ENCODE measurements at regions not wholly inside any gene's neighbourhood (a gene's known extent, or its start where the extent isn't known, plus 50 kb on each side); places are given as distances from the start of the nearest gene placed in this dataset.

DNA sequence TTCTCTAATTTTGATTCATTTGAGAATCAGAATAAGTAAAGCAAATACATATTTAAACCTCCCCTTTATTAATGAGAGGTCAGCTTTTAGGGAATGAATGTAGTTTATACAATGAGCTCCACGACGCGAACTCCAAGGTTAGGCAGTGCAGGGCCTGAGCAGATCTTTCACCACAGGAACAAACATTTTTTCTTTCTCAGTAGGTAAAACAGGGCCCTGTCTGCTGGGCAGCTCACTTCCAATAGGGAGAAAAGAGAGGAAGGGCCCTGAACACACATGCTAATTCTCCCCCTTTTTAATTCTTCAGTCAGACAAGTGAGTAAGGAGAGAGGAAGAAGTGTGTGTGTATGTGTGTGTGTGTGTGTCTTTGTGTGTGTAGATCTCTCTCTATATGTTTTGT lies 682.4 kb upstream of the TMEFF2 start:
- Histone ChIP-seq H3K9me3 (ENCODE audit: insufficient read depth, low read depth, low read length) (no peaks in the 10 kb centered on the region), H3K4me1 (ENCODE audit: insufficient read depth, low read length, poor library complexity, severe bottlenecking) (no peaks in the 10 kb centered on the region), H3F3A (ENCODE audit: low read depth) (no peaks in the 10 kb centered on the region), H3K4me2 (ENCODE audit: low read depth, low read length, poor library complexity, severe bottlenecking) (no peak overlapping the region), H3K4me3 (ENCODE audit: low read length, poor library complexity, severe bottlenecking) (no peak overlapping the region), H2AFZ (ENCODE audit: low read length) (no peak overlapping the region), H4K20me1 (ENCODE audit: insufficient read depth, low read length, poor library complexity, severe bottlenecking) (no peaks in the 10 kb centered on the region), H3K79me2 (ENCODE audit: insufficient read depth, low read length) (no peaks in the 10 kb centered on the region), H3K9ac (ENCODE audit: low read depth, low read length, poor library complexity, severe bottlenecking) (no peak overlapping the region), H3K9me2 (replicated peaks; ENCODE audit: low read depth, low read length) (no peaks in the 10 kb centered on the region), H3K36me3 (ENCODE audit: insufficient read depth, low read length) (no peaks in the 10 kb centered on the region), H3K27me3 (ENCODE audit: insufficient read depth, low read length, poor library complexity, severe bottlenecking) (no peaks in the 10 kb centered on the region)
- TF ChIP-seq EZH2phosphoT487 (IDR thresholded peaks at IDR 0.05; ENCODE audit: borderline replicate concordance) = no peak
- TF ChIP-seq, protein P1, sequence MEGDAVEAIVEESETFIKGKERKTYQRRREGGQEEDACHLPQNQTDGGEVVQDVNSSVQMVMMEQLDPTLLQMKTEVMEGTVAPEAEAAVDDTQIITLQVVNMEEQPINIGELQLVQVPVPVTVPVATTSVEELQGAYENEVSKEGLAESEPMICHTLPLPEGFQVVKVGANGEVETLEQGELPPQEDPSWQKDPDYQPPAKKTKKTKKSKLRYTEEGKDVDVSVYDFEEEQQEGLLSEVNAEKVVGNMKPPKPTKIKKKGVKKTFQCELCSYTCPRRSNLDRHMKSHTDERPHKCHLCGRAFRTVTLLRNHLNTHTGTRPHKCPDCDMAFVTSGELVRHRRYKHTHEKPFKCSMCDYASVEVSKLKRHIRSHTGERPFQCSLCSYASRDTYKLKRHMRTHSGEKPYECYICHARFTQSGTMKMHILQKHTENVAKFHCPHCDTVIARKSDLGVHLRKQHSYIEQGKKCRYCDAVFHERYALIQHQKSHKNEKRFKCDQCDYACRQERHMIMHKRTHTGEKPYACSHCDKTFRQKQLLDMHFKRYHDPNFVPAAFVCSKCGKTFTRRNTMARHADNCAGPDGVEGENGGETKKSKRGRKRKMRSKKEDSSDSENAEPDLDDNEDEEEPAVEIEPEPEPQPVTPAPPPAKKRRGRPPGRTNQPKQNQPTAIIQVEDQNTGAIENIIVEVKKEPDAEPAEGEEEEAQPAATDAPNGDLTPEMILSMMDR (conservative IDR thresholded peaks at IDR 0.05; ENCODE audit: low read length) = no peak

DNA sequence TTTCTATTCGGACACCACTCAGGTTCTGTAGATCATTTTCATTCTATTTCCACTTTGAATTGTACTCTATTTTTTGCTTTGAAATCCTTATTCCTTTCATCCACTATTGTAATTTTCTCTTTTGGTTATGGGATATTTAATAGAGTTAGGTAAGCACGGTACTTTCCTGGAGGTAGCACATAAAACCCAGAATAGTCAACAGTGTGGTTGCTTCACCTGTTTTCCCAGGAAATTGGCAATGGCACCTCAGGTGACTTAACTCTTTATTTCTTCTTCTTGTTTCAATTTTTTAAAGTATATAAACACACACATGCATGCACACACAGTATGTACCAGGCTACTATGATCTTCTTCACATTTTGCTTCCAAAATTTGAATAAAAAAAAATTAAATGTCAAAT lies 682.0 kb upstream of the TMEFF2 start:
- Histone ChIP-seq H3K36me3 (ENCODE audit: insufficient read depth, low read length) (no peaks in the 10 kb centered on the region), H4K20me1 (ENCODE audit: insufficient read depth, low read length, poor library complexity, severe bottlenecking) (no peaks in the 10 kb centered on the region), H3K27me3 (ENCODE audit: insufficient read depth, low read length, poor library complexity, severe bottlenecking) (no peaks in the 10 kb centered on the region), H3K9ac (ENCODE audit: low read depth, low read length, poor library complexity, severe bottlenecking) (no peak overlapping the region), H3K9me2 (replicated peaks; ENCODE audit: low read depth, low read length) (no peaks in the 10 kb centered on the region), H3K9me3 (ENCODE audit: insufficient read depth, low read depth, low read length) (no peaks in the 10 kb centered on the region), H3K4me3 (ENCODE audit: low read length, poor library complexity, severe bottlenecking) (no peak overlapping the region), H2AFZ (ENCODE audit: low read length) (no peak overlapping the region), H3F3A (ENCODE audit: low read depth) (no peaks in the 10 kb centered on the region), H3K4me2 (ENCODE audit: low read depth, low read length, poor library complexity, severe bottlenecking) (no peak overlapping the region), H3K4me1 (ENCODE audit: insufficient read depth, low read length, poor library complexity, severe bottlenecking) (no peaks in the 10 kb centered on the region), H3K79me2 (ENCODE audit: insufficient read depth, low read length) (no peaks in the 10 kb centered on the region)
- TF ChIP-seq, protein P1 (conservative IDR thresholded peaks at IDR 0.05; ENCODE audit: low read length) = no peak
- TF ChIP-seq EZH2phosphoT487 (IDR thresholded peaks at IDR 0.05; ENCODE audit: borderline replicate concordance) = no peak

DNA sequence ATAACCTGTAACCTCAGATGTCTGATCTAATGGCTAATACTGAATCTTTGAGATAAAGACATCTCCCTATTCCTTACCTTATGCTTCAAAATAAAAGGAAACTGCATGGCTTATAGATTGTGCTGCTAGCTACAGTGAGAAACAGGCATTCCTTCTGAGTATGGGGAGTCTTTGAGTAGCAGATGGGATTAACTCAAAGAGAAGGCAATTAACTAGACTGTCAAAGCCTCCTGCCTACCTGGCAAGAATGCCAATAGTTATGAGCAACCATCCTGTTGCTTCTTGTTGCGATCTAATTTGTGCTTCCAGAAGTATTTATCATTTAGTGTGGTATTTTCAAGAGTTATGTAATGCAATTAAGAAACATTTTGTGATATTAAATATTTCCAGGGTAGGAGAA lies 660.0 kb upstream of the TMEFF2 start:
- no peaks in the 10 kb centered on the region for H3K4me1 ChIP-seq (ENCODE audit: insufficient read depth, low read length, poor library complexity, severe bottlenecking)
- H3K9me2 ChIP-seq (replicated peaks; ENCODE audit: low read depth, low read length) = no peaks in the 10 kb centered on the region
- H3K4me2 ChIP-seq (ENCODE audit: low read depth, low read length, poor library complexity, severe bottlenecking) = no peak overlapping the region
- H3K27me3 ChIP-seq (ENCODE audit: insufficient read depth, low read length, poor library complexity, severe bottlenecking) = no peaks in the 10 kb centered on the region
- H3F3A ChIP-seq (ENCODE audit: low read depth) = no peaks in the 10 kb centered on the region
- H3K79me2 ChIP-seq (ENCODE audit: insufficient read depth, low read length) = no peaks in the 10 kb centered on the region
- no peaks in the 10 kb centered on the region for H3K36me3 ChIP-seq (ENCODE audit: insufficient read depth, low read length)
- H4K20me1 ChIP-seq (ENCODE audit: insufficient read depth, low read length, poor library complexity, severe bottlenecking) = no peaks in the 10 kb centered on the region
- H2AFZ ChIP-seq (ENCODE audit: low read length) = no peak overlapping the region
- H3K4me3 ChIP-seq (ENCODE audit: low read length, poor library complexity, severe bottlenecking) = no peak overlapping the region
- H3K9ac ChIP-seq (ENCODE audit: low read depth, low read length, poor library complexity, severe bottlenecking) = no peak overlapping the region
- H3K9me3 ChIP-seq (ENCODE audit: insufficient read depth, low read depth, low read length) = no peaks in the 10 kb centered on the region
- no peak for TF ChIP-seq EZH2phosphoT487 (IDR thresholded peaks at IDR 0.05; ENCODE audit: borderline replicate concordance)
- TF ChIP-seq, protein P1 (conservative IDR thresholded peaks at IDR 0.05; ENCODE audit: low read length) = no peak
